Neural progenitor cell (in vitro differentiated cells): ENCODE measurements at regions not wholly inside any gene's neighbourhood (a gene's known extent, or its start where the extent isn't known, plus 50 kb on each side); places are given as distances from the start of the nearest gene placed in this dataset.
A peak's percentile ranks its signal among the peaks of the same experiment; 100 is the strongest.

ENCODE experiments used
- DNase-seq: peaks from one replicate; pipeline ENCODE4 v3.0.0-alpha.2; 2016; ENCODE audit warnings: low spot score
- H2AFZ ChIP-seq: fragments of 200-600 bp; sonication (generic); replicated peaks from 2 replicates; pipeline ENCODE4 v1.6.1; 2016; ENCODE audit warnings: antibody characterized with exemption
- H3F3A ChIP-seq: fragments of 200-600 bp; sonication (generic); 2 replicates; pipeline ENCODE4 v1.6.1; 2016; ENCODE audit warnings: antibody characterized with exemption, low read depth
- H3K27ac ChIP-seq: fragments of 200-600 bp; sonication (generic); 2 replicates; pipeline ENCODE4 v1.5.1; 2016; ENCODE audit warnings: mild to moderate bottlenecking
- H3K27me3 ChIP-seq: fragments of 200-600 bp; sonication (generic); 2 replicates; pipeline ENCODE4 v1.6.1; 2016; ENCODE audit warnings: mild to moderate bottlenecking, moderate library complexity
- H3K36me3 ChIP-seq: fragments of 200-600 bp; sonication (generic); 2 replicates; pipeline ENCODE4 v1.5.1; 2016
- H3K4me1 ChIP-seq: fragments of 200-600 bp; sonication (generic); 2 replicates; pipeline ENCODE4 v1.6.1; 2016; ENCODE audit warnings: mixed run types
- H3K4me2 ChIP-seq: fragments of 200-600 bp; sonication (generic); 2 replicates; pipeline ENCODE4 v1.6.1; 2016
- H3K4me3 ChIP-seq: fragments of 200-600 bp; sonication (generic); 2 replicates; pipeline ENCODE4 v1.5.1; 2016
- H3K79me2 ChIP-seq: fragments of 200-600 bp; sonication (generic); 2 replicates; pipeline ENCODE4 v1.6.1; 2016; ENCODE audit warnings: low read depth
- H3K9ac ChIP-seq: fragments of 200-600 bp; sonication (generic); 2 replicates; pipeline ENCODE4 v1.6.1; 2016
- H3K9me3 ChIP-seq: fragments of 200-600 bp; sonication (generic); 2 replicates; pipeline ENCODE4 v1.5.1; 2016; ENCODE audit warnings: low read depth
- H4K20me1 ChIP-seq: fragments of 200-600 bp; sonication (generic); 2 replicates; pipeline ENCODE4 v1.6.1; 2016; ENCODE audit warnings: low read depth
- H3K27ac Mint-ChIP-seq: 3 replicates; pipeline ENCODE4 v1.8.0; 2021; ENCODE audit warnings: mixed read lengths
- H3K27me3 Mint-ChIP-seq: 2 replicates; pipeline ENCODE4 v1.8.0; 2022; ENCODE audit warnings: low read depth, mild to moderate bottlenecking, inconsistent platforms, moderate library complexity, mixed read lengths; ENCODE audit not compliant: insufficient read depth
- H3K36me3 Mint-ChIP-seq: 3 replicates; pipeline ENCODE4 v1.8.0; 2021; ENCODE audit warnings: mixed read lengths
- H3K4me1 Mint-ChIP-seq: 3 replicates; pipeline ENCODE4 v1.8.0; 2021; ENCODE audit warnings: mixed read lengths
- H3K4me3 Mint-ChIP-seq: 3 replicates; pipeline ENCODE4 v1.8.0; 2021; ENCODE audit warnings: mild to moderate bottlenecking, moderate library complexity, mixed read lengths
- H3K9me3 Mint-ChIP-seq: 3 replicates; pipeline ENCODE4 v1.8.0; 2020; ENCODE audit warnings: mixed read lengths
- EZH2 ChIP-seq: fragments of 200-600 bp; sonication (generic); IDR thresholded peaks from 2 replicates; pipeline ENCODE4 v1.6.1; 2017; ENCODE audit warnings: antibody characterized with exemption, mild to moderate bottlenecking, moderate library complexity
- EZH2phosphoT487 ChIP-seq: fragments of 200-600 bp; sonication (generic); IDR thresholded peaks from 2 replicates; pipeline ENCODE4 v1.6.1; 2017; ENCODE audit warnings: antibody characterized with exemption
- TF ChIP-seq, protein P1 (sequence below): fragments of 200-600 bp; sonication (generic); IDR thresholded peaks from 2 replicates; pipeline ENCODE4 v1.5.1; 2017; ENCODE audit warnings: antibody characterized with exemption, mild to moderate bottlenecking

DNA sequence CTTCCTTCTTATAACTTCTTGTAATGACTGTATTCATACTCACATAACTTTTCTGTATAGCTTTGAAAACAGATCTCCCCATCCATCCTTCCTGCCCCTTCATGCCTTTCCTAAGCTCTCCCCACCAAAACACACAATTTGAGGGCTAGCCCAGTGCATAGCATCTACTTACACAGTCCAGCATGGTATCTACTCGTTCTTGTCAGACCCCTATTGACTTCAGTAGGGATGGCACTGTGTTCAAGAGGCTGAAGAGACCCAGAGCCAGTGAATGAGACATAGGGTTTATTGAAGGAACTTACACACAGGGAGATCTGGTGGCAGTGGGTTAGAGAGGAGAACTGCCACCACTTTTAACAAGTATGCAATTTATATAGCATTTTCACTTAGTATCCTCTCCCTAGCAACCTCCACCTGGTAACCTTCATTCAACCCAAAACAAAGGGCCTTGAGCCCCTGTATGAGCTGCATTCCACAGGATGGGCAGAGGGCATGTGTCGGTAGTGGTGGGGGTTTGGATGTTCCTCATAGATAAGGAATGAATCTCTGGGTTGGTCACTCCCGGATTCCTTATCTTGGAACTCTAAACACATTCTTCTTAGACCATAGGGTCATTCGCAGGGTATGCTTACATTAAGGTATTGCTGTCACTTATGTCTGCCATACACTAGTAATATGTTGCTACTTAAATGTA lies 64.9 kb upstream of the GNG12 start:
- TF ChIP-seq, protein P1, sequence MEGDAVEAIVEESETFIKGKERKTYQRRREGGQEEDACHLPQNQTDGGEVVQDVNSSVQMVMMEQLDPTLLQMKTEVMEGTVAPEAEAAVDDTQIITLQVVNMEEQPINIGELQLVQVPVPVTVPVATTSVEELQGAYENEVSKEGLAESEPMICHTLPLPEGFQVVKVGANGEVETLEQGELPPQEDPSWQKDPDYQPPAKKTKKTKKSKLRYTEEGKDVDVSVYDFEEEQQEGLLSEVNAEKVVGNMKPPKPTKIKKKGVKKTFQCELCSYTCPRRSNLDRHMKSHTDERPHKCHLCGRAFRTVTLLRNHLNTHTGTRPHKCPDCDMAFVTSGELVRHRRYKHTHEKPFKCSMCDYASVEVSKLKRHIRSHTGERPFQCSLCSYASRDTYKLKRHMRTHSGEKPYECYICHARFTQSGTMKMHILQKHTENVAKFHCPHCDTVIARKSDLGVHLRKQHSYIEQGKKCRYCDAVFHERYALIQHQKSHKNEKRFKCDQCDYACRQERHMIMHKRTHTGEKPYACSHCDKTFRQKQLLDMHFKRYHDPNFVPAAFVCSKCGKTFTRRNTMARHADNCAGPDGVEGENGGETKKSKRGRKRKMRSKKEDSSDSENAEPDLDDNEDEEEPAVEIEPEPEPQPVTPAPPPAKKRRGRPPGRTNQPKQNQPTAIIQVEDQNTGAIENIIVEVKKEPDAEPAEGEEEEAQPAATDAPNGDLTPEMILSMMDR: no peak
- TF ChIP-seq EZH2phosphoT487: no peak
- no peak for TF ChIP-seq EZH2
- Histone ChIP-seq H4K20me1 (no peaks in the 10 kb centered on the region), H3K79me2 (no peaks in the 10 kb centered on the region), H3K4me3 (no peak overlapping the region), H3K27me3 (no peaks in the 10 kb centered on the region), H3K36me3 (no peaks in the 10 kb centered on the region), H2AFZ (no peak overlapping the region), H3F3A (no peaks in the 10 kb centered on the region), H3K9me3 (no peaks in the 10 kb centered on the region), H3K4me2 (no peak overlapping the region), H3K27ac (no peak overlapping the region), H3K4me1 (no peaks in the 10 kb centered on the region), H3K9ac (no peak overlapping the region)
- Mint-ChIP-seq H3K9me3 (peaks cover 9% of the 10 kb centered on the region), H3K4me1 (peaks cover 4% of the 10 kb centered on the region), H3K27me3 (peaks cover 6% of the 10 kb centered on the region), H3K27ac (no peak overlapping the region), H3K4me3 (no peak overlapping the region), H3K36me3 (no peaks in the 10 kb centered on the region)
- DNase-seq: no peak

DNA sequence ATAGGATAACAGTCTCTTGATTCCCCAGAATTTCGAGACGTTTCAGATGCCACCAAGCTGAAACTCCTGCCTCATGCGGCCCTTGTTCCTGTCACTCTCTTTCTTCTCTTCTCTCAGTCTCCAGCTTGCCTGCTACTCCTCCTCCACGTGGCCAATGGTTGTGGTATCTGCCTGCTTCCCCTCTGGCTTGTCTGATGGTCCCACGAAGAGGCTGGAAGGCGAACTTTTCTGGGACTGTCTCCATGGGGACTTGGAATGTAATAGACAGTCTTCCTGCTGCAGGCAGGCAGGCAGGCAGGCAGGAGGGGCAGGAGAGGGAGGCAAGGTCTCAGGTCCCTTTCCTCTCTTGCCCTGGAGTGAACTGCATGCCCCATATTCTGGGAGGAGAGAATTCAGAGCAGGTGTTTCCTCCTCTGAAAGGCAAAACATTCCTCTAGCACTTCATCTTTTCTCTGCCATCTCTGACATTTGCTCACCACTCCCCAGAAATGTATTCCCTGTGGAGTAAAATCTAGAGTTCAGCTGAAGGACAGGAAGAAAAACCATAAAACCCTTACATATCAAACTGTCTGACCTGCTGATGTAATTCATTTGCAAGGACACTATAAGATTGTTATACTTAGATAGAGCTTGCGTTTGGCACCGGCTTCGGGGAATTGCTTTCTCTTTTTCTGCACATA lies 64.1 kb upstream of the GNG12 start:
- Histone ChIP-seq H3K27me3 (no peaks in the 10 kb centered on the region), H3K79me2 (no peaks in the 10 kb centered on the region), H3K4me2 (no peak overlapping the region), H4K20me1 (no peaks in the 10 kb centered on the region), H3K9me3 (no peaks in the 10 kb centered on the region), H2AFZ (peak overlapping the region; percentile 6), H3K9ac (no peak overlapping the region), H3F3A (no peaks in the 10 kb centered on the region), H3K4me1 (peaks cover 4% of the 10 kb centered on the region), H3K4me3 (no peak overlapping the region), H3K27ac (no peak overlapping the region), H3K36me3 (no peaks in the 10 kb centered on the region)
- H3K4me1 Mint-ChIP-seq: peaks cover 11% of the 10 kb centered on the region
- H3K27ac Mint-ChIP-seq: no peak overlapping the region
- no peaks in the 10 kb centered on the region for H3K36me3 Mint-ChIP-seq
- H3K4me3 Mint-ChIP-seq: no peak overlapping the region
- peaks cover 6% of the 10 kb centered on the region for H3K27me3 Mint-ChIP-seq
- TF ChIP-seq EZH2 (no peak), EZH2phosphoT487 (no peak)
- TF ChIP-seq, protein P1: no peak
- DNase-seq: no peak
- peaks cover 7% of the 10 kb centered on the region for H3K9me3 Mint-ChIP-seq

DNA sequence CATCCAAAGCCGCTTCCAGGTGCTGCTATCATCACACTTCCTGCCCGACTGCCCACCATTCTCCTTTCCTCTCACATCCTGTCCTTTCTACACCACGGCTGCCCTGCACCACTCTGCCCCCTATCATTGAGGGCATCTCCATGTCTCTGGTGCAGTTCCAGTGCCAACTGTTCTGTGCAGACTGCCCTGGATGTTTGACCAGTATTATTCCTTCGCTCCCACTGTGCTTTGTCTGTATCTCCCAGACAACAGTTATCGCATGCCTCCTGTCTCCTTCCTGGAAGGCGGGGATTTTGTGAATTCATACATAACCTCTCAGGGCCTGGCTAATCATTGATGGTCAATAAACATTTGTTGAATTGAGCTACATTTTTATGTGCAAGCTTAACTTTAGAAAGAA lies 63.6 kb upstream of the GNG12 start:
- H3K36me3 Mint-ChIP-seq: no peaks in the 10 kb centered on the region
- Histone ChIP-seq H3K4me3 (no peak overlapping the region), H2AFZ (no peak overlapping the region), H3K27ac (no peak overlapping the region), H3K4me1 (peaks cover 5% of the 10 kb centered on the region), H4K20me1 (no peaks in the 10 kb centered on the region), H3K27me3 (no peaks in the 10 kb centered on the region), H3K79me2 (no peaks in the 10 kb centered on the region), H3K9me3 (no peaks in the 10 kb centered on the region), H3K36me3 (no peaks in the 10 kb centered on the region), H3K4me2 (no peak overlapping the region), H3F3A (no peaks in the 10 kb centered on the region), H3K9ac (no peak overlapping the region)
- H3K4me3 Mint-ChIP-seq: no peak overlapping the region
- H3K4me1 Mint-ChIP-seq: peaks cover 14% of the 10 kb centered on the region
- TF ChIP-seq, protein P1: no peak
- TF ChIP-seq EZH2 (no peak), EZH2phosphoT487 (no peak)
- peaks cover 7% of the 10 kb centered on the region for H3K9me3 Mint-ChIP-seq
- DNase-seq: no peak
- no peak overlapping the region for H3K27ac Mint-ChIP-seq
- H3K27me3 Mint-ChIP-seq: peaks cover 6% of the 10 kb centered on the region
